ENCODE measurements at regions not wholly inside any gene's neighbourhood (a gene's known extent, or its start where the extent isn't known, plus 50 kb on each side); places are given as distances from the start of the nearest gene placed in this dataset.

DNA sequence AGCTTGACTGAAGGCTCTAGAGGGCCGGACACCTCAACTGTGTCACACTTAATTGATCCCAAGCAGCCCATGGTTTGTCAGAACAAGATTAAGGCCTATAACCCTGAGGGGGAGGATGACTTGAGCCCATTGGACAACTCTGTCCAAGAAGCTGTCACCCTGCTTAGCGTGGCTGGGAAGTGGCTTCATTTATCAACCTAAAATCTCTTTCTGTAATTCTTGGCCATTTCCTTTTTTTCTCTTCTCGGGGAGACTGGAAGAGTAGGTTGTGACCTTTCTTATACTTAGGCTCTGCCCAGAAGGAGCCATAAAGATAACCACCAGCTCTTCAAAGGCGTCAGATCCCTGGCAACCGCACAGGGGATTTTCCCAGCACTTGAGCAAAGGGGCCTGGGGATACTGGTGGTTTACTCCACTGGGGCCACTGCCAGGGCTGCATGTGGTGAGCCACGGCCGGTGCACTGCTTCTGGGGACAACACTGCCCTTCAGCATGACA is 265.5 kb downstream of the CYRIA start:
- TF ChIP-seq, protein P1, sequence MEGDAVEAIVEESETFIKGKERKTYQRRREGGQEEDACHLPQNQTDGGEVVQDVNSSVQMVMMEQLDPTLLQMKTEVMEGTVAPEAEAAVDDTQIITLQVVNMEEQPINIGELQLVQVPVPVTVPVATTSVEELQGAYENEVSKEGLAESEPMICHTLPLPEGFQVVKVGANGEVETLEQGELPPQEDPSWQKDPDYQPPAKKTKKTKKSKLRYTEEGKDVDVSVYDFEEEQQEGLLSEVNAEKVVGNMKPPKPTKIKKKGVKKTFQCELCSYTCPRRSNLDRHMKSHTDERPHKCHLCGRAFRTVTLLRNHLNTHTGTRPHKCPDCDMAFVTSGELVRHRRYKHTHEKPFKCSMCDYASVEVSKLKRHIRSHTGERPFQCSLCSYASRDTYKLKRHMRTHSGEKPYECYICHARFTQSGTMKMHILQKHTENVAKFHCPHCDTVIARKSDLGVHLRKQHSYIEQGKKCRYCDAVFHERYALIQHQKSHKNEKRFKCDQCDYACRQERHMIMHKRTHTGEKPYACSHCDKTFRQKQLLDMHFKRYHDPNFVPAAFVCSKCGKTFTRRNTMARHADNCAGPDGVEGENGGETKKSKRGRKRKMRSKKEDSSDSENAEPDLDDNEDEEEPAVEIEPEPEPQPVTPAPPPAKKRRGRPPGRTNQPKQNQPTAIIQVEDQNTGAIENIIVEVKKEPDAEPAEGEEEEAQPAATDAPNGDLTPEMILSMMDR (IDR thresholded peaks at IDR 0.05) = no peak
- TF ChIP-seq POLR2A (IDR thresholded peaks at IDR 0.05) = no peak
